ENCODE measurements at regions not wholly inside any gene's neighbourhood (a gene's known extent, or its start where the extent isn't known, plus 50 kb on each side); places are given as distances from the start of the nearest gene placed in this dataset.

DNA sequence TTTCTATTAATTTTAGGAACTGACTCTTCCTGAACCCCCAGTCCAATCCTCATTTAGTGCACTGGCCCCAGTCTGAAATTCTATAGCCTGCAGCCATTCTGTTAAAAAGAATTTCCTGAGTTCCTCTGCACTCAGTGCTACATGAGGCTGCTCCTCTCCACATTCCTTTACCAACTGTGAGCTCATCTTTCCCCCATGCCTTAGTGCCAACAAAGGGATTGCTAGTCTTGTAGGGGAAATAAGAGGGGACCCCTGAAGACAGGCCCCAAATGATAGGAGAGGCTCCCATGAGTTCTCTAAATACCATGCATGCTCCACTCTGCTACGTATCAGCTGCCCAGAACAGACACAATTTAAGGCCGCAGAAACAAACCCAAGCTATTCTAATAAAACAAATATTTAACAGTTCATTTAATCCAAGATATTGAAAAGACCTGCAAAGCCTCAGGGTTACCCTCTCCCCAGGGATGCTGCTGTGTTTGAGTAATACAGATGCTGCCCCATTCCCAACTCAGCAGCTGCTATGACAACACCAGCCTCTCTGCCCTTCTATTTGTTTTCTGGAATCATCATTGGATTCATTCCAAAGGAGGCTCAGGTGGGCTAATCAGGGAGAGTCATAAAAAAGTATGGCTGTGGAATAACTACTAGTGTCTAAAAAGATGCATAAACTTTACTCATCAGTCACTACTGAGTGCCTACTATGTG, 228.5 kb downstream of the TOX3 start:
- no peak for TF ChIP-seq POLR2A (IDR thresholded peaks at IDR 0.05)
- TF ChIP-seq, protein P1, sequence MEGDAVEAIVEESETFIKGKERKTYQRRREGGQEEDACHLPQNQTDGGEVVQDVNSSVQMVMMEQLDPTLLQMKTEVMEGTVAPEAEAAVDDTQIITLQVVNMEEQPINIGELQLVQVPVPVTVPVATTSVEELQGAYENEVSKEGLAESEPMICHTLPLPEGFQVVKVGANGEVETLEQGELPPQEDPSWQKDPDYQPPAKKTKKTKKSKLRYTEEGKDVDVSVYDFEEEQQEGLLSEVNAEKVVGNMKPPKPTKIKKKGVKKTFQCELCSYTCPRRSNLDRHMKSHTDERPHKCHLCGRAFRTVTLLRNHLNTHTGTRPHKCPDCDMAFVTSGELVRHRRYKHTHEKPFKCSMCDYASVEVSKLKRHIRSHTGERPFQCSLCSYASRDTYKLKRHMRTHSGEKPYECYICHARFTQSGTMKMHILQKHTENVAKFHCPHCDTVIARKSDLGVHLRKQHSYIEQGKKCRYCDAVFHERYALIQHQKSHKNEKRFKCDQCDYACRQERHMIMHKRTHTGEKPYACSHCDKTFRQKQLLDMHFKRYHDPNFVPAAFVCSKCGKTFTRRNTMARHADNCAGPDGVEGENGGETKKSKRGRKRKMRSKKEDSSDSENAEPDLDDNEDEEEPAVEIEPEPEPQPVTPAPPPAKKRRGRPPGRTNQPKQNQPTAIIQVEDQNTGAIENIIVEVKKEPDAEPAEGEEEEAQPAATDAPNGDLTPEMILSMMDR (IDR thresholded peaks at IDR 0.05): no peak
- no peak for TF ChIP-seq POLR2AphosphoS5 (IDR thresholded peaks at IDR 0.05; ENCODE audit: insufficient read depth in 1 of 2, low read depth in 1 of 2)

Data from vagina (tissue), 2 donors.